NCI-H146 treated with DMSO at 0.1 percent for 48 hours (cell line): ENCODE measurements at regions not wholly inside any gene's neighbourhood (a gene's known extent, or its start where the extent isn't known, plus 50 kb on each side); places are given as distances from the start of the nearest gene placed in this dataset.

ENCODE experiments used
- DNase-seq: peaks from one replicate; lab custom pipeline; 2025; ENCODE audit not compliant: unreplicated experiment; lab: John Stamatoyannopoulos, UW

DNA sequence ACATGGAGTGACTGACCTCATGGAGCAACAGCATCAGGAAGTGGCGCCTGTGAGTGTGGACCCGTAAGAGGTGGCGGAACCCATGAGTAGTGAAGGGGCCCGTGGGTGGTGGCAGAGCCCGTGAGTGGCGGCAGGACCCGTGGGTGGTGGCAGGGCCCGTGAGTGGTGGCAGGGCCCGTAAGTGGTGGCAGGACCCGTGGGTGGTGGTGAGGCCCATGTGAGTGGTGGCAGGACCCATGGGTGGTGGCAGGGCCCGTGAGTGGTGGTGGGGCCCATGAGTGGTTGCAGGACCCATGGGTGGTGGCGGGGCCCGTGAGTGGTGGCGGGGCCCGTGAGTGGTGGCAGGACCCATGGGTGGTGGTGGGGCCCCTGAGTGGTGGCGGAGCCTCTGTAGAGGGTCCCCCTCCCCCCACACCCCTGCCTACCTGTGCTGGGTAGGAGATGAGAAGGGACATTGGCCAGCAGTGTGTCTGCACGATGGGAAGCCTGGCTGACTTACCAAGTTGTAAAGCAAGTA, 407.7 kb upstream of the SALL3 start:
- DNase-seq, result no peak

DNA sequence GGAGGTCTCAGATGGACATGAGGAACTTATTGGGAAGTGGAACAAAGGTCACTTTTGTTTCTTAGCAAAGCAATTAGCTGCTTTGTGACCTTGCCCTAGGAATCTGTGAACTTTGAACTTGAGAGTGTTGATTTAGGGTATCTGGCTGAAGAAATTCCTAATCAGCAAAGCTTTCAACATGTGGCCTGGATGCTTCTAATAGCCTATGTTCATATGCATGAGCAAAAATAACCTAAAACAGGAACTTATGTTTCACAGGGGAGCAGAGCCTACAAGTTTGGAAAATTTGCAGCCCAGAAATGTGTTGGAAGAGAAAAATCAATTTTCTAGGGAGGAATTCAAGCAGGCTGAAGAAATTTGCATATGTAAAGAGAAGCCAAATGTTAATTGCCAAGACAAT, 405.8 kb upstream of the SALL3 start:
- no peak for DNase-seq

DNA sequence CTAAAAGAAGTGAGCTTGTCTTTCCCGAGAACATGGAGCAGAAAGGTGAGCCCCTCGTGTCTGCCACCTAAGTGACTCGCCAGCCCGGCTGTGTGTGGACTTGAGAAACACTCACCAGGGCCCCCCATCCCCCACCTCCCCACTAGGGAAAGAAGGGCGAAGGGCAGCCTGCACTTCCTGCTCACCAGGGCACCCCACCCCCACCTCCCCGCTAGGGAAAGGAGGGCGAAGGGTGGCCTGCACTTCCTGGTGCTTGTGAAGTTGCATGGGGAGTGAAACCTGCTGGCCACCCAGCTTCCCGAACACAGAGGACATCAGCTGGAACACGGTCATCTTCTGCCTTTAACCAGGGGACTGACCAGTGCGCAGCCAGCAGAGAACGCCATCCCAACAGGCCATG, 402.7 kb upstream of the SALL3 start:
- no peak for DNase-seq

DNA sequence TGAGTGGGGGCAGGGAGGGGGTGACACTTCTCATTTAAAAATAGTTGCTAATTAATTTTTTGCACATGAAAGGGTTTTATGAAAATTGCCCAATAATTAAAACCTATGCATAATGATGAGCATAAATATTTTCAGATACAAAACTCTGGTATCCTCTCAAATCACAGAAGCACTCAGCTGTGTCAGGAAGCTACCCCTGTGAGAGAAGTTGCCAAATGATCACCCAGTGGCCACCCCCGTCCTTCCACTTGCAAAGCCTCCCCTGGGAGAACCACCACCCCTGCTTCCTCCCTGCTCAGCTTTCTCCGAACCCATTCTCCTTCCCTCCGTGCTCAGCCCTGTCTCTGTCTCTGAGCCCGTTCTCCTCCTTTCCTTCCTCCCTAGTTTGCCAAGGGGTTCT, 400.2 kb upstream of the SALL3 start:
- no peak for DNase-seq

DNA sequence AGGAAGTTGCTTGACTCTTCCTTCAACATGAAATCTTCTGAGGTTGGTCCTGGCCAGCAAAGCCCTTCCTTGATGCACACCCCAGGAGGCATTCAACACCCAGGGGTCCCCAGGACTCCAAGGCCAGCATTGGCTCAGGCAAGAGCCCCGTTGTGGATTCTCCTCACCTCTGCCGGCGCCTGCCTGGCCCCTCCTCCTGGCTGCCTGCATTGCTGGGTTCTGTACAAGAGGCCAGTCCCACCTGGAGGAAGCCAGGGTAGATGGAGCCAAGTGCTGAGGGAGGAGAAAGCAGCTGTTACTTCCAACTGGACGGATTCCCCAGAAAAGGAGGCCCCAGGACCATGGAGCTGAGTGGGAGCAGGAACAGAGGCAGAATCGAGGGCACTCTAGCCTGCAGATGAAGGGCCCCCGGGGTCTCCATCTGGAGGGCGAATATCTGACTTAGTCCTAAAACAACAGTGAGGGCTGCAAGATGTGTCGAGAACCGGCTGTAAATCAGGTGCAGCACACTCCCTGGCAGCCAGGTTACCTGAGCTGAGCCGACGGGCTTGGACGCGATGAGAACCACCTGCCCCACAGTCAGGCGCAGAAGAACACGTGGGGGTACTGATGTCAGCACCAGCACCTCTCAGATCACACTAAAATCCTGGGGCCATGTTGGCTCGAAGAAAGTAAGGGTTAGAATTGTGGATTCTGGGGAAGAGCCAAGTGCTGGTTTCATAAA, 399.6 kb upstream of the SALL3 start:
- no peak for DNase-seq

DNA sequence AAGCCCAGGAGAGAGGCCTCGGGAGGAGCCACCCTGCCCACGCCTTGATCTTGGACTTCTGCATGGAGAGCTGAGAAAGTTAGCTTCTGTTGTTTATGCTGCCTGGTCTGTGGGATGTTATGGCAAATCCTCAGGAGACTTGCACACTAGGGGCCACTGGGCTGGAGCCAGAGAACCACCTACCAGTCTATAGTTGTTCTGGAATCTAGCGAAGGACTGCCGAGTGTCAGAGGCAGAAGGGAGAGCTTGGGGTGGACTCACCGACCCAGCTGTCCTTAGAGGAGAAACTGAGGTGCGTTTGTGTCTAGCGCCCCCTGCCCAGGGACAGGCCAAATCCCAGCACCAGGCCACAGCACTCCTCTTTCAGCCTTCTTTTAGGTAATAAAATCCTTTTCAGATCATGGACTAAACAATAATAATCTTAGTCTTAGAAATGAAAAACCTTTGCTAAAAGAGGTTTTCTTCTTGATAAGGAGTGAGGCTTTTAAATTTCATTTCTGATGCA, 398.7 kb upstream of the SALL3 start:
- DNase-seq, result no peak

DNA sequence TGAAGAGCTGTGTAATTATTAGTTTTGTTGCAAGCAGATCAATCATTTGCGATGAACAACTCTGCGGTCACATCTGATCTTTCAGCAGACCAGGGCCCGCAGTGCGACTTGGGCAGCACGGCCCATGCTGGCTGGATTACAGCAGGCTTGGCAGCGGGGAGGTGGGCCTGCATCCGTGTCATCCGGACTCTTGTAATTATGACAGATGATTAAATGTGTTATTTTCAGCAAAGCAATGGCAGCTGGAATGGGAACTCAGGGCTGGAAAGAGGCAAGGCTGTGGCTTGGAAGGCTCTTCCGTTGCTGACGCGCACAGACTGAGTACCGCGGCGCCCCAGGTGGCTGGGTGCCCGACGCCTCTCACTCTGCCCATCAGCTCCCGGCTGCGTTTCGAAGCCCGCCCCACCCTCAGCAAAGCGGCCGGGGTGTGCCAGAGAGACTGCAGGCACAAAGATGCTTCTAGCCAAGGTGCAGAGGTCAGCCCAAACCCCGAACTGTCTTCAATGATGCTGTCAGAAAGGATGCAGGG, 397.4 kb upstream of the SALL3 start:
- DNase-seq, result no peak

DNA sequence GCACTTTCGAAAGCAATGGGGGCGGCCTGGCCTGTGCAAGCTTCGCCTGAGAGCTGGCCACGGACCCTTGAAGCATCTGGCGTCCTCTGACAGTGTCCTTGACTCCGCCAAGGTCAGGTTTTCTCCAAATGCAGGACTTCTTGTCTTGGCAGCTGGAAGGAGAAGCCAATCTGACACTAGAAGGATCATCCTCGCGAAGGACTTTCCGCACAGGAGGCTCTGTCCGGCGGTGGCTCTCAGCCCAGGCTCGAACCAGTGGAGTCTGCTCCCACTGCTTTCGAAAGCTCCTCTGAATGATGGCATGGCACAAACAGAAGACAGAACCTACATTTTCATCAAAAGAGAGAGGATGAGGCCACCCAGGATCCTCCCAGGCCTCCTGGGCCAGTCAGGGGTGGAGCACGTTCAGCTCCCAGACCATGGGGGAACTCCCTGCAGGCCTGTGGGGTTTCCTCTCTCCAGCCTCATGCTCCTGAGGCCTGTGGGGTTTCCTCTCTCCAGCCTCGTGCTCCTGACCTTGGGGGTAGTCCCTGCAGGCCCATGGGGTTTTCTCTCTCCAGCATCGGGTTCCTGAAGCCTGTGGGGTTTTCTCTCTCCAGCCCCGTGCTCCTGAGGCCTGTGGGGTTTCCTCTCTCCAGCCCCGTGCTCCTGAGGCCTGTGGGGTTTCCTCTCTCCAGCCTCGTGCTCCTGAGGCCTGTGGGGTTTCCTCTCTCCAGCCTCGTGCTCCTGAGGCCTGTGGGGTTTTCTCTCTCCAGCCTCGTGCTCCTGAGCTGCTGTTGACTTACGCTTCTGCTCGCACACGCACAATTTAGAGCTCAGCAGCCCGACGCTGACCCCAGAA, 396.5 kb upstream of the SALL3 start:
- no peak for DNase-seq

DNA sequence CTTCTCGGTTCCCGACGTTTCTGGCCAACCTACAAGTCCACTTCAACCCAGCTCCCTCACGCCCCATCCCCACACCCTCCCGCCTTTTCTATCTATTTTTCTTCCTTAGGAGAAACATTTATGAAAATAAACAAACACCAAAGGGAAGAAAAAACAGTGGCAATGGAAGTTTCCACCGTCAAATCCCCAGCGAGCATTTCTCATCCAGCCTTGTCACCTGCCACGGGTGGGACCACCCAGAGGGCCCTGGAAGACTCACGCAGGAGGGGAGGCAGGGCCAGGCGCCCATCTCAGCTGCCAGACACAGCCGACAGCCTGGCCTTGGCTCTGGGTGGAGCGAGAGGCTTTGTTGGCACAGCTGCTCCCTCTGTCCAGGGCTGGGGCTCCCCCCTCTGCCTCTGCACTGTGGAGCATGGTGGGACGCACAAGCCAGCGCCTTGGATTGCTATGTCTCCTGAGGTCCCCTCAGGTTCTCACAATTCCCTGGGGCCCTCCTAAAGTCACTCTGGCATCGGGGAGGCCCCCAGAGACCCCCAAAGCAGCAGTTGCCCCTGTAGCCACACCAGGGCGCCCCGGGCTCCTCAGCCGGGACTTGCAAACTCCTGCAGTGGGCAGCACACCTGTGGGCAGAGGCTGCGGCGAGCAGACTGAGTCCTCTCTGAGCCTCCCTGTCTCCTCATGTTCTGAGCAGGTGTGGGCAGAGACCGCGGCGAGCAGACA, 395.7 kb upstream of the SALL3 start:
- no peak for DNase-seq

DNA sequence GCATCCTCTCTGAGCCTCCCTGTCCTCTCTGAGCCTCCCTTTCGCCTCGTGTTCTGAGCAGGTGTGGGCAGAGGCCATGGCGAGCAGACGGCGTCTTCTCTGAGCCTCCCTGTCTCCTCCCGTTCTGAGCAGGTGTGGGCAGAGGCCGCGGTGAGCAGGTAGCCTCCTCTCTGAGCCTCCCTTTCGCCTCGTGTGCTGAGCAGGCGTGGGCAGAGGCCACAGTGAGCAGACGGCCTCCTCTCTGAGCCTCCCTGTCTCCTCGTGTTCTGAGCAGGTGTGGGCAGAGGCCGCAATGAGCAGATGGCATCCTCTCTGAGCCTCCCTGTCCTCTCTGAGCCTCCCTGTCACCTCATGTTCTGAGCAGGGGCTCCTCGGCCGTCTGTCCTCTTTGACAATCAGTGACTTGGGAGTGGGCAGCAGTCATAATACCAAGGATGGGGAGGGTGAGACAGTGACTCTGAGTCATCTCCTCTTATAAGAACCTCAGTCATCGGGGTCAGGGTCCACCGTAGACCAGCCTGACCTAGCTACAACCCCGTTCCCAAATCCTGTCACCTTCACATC, 395.1 kb upstream of the SALL3 start:
- no peak for DNase-seq

DNA sequence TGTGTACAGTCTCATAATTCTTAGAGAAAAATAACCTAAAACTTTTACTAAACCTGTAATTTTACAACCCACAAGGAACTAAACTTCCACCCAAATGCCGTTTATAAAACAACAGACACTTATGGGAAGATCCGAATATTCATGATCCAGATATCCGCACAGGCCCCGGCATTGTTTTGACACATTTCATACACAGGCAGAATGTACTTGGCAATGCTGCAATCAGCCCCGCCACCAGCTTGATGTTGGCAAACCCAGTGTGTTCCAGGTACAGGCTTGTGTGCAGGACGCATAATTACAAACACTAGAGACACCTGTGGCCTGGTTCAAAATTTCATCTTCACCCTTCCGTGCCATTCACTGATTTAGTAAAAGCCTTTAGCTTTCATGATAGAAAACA, 393.0 kb upstream of the SALL3 start:
- DNase-seq, result no peak

DNA sequence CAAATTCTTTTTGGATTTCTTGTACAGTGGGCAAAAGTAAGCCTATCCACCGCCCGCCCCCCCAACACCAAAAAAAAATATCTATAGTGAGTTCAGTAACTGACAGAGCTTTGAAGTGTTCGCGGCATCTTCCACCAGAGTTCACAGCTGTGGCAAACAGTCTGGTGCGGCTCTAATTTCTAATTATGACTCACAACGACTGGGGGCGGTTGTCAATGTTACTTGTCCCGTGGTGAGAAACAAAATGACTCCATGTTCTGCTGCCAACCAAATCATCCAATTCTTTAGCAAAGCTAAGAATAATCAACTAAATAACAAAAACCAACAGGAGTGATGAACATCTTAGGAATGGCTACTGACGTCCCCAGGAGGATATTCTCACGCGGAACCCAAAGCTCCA, 392.5 kb upstream of the SALL3 start:
- DNase-seq, result no peak

DNA sequence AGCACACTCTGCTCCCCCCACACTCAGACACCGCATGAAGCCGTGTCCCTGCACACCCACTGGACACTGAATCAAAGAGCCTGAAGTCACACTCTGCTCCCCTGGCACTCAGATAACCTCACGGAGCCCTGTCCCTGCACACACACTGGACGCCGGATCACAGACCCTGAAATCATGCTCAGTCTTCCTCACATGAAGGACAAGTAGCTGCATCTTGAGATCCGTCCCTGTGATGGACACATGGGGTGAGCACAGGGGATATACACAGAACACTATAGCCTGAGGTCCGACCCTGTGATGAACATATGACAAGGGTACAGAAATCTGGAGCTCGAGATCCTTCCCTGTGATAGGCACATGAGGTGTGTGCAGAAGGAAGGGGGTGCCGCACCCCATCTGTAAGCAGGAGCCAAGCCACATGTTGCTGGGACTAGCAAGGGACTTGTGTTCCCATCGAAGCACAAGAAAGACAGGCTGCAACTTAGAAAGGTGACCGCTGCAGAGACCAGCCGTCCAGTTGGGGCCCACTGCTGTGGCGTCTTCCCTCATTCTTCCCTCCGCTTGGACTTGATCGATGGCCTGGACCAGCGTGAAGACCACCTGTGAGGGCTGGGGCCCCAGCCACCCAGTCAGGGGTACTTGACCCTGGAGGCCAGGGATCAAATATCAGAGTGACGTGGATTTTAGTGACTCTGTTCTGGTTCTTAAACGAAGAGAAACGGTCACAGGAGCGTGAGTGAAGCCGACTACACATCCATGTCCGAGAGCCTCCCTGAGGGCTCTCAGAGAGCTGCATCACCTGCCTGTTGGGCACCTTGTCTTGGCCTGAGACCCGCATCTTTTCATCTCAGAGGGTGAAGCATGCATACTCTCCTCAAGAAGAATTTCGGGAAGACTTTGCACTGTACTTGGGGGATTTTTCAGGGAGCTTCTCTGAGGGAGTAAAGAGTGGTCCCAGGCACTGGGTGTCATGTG, 391.7 kb upstream of the SALL3 start:
- DNase-seq, result no peak

DNA sequence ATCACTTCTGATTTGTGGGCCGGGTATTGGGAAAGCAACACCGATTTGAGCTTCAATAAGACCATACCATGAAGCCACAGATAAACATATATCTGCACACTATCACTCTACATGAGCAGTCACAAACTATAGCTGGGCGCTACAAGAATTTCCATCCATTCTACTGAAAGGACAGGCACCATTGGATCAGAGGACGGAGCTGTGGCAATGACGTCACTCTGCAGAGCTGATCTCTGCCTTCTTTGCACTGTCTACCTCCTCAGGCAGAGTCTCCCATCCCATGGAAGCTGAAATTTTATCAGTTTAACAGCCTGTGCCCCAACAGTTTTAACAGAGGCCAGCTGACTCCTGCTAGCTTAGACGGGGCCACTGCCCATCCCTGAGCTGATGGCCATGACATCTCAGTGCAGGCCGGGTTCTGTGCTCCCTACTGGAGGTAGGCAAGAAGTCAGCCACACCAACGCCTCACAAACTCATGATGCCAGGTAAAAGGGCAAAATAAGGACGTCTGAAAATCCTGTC, 389.6 kb upstream of the SALL3 start:
- DNase-seq, result no peak

DNA sequence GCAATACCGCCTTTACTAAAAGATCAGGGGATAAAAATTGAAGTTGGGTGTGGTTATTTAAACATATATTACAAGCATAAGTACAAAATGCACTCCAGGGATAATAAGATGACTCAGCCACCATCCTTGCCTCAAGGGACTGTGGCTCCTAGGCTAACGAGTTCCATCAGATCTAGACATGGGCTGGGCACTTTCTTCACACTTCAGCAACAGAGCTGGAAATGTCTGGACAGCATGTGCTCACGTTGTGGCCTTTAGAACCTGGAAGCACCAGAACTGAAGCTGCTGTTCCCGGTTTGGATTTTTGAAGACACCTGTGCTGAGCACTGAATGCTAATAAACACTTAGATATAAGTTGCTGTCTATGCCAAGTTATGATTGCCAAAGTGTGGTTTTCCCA, 384.2 kb upstream of the SALL3 start:
- no peak for DNase-seq

DNA sequence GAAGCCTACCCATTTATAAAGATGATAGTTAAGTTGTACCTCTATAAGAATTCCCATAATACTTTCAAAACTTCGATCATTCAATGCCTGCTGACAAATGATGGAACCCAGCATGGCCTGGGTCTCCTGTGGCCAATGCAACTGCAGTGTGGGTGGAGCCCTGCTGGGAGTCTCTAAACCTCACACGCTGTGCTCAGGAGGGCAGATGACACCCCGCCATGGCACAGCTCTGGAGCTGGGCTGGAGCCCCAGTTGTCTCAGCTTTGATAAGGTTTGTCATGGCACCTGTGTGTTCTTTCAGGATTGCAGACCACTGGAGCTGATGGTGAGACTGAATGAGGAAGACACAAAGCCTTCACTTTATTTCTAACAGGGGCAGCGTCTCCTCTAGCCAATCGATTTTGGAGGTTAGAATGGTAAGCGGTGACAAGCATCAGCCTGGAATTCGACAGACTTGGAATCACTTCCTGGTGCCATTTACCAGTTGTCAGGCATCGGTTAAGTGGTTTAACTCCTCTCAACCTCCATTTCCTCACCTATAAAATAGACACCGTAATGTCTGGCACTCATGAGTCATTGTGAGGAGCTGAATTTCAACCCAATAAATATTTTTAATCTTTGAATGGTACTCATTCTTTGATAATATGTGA, 383.6 kb upstream of the SALL3 start:
- DNase-seq, result no peak

DNA sequence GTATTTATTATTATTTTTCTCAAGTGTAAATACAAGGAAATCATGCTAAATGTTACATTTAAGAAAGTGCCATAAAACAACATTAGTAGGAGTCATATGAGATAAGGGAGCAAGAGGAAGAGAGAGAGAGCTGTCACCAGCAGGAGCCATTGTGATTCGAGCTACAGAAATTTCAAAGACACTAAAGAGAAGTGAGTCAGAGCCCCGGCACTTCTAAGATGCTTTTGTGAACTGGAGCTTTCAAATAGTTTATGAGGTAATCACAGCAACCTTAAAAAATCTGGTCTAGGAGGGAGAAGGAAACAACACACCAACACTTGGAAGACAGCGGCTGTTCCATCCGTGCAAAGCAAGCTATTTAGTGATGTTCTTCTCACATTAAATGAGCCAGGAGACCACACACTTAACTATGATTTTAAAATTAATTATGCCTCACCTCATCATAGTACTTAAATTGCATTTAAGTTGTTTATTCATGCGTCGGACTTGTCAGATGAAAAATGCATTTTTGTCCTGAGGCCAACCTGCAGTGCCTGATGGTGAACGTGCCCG, 382.7 kb upstream of the SALL3 start:
- DNase-seq, result no peak

DNA sequence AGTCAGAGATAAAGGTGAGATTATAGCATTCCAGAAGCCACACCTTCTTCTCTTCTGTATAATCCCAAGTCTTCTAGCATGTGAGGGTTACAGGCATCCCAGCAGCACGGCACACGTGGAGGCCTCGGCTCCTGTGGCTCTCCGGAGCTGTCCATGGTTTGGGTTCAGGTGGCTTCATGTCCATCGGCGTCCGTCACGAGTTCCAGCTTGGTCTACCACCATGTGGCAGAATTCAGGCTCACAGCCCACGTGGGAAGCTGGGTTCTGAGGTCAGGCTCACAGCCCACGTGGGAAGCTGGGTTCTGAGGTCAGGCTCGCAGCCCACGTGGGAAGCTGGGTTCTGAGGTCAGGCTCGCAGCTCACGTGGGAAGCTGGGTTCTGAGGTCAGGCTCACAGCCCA, 378.3 kb upstream of the SALL3 start:
- no peak for DNase-seq

DNA sequence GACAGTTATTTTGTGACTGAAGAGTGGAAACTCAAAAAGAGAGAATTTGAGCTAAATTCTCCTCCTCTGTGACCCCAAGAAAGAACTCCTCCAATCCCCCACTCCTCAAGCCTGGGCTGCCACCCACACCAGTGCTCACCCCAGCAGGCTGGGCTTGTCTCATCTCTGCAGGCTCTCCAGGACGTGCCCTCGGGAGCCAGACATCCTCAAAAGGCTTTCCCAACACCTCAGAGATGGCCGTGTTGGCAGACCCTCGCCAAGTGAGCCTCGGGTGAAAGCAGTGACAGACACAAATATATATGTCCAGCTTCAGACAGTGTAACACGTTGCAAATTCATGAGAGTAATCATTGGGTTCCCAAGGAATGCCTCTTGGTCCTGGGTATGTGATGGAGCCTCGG, 377.7 kb upstream of the SALL3 start:
- no peak for DNase-seq
